ENCODE measurements at regions not wholly inside any gene's neighbourhood (a gene's known extent, or its start where the extent isn't known, plus 50 kb on each side); places are given as distances from the start of the nearest gene placed in this dataset.
A peak's percentile ranks its signal among the peaks of the same experiment; 100 is the strongest.

GRCh38 chr5:124126504-124127217 is 614.7 kb downstream of the CSNK1G3 start:
- POLR2A ChIA-PET, result interaction anchor here (0.6 to 1.5 kb wide), 3 partner anchors 69 to 372 kb away, joined by 3 to 5 read pairs (median 3); no protein-coding TSS in a partner anchor
- CTCF ChIA-PET, result interaction anchor here (0.9 kb wide), 1 partner anchor 9 kb away, joined by 3 read pairs; no protein-coding TSS in a partner anchor
- peaks cover 0 to 44% of the 10 kb centered on the region in 2 experiments; a peak in 2 of 4 replicates for H3K4me1 ChIP-seq (ENCODE audit: control insufficient read depth in 1 of 2, insufficient read depth in 2 of 2, low read depth in 1 of 2, low read length in 1 of 2)
- H3K9me2 ChIP-seq, result no peaks in the 10 kb centered on the region
- DNase-seq, result no peak
- no peaks in the 10 kb centered on the region for H3K27me3 ChIP-seq (ENCODE audit: insufficient read depth)
- H3K36me3 ChIP-seq (replicated peaks in 1 of 2; ENCODE audit: control insufficient read depth in 1 of 2, insufficient read depth in 2 of 2, low read length in 1 of 2), result no peaks in the 10 kb centered on the region
- no peak overlapping the region for H3K4me3 ChIP-seq (ENCODE audit: low read depth in 2 of 2, low read length in 1 of 2)
- WGBS (ENCODE audit: low lambda C conversion rate), result 78% methylated on average over 5 of the region's 5 CpGs
- H2AFZ ChIP-seq (ENCODE audit: low read depth), result no peak overlapping the region
- no peak for TF ChIP-seq FOXJ3 (CRISPR knock-in tag; IDR thresholded peaks at IDR 0.05)
- no peak for TF ChIP-seq MEF2A (IDR thresholded peaks at IDR 0.05; ENCODE audit: borderline replicate concordance, low read depth)
- no peak for TF ChIP-seq MAX (IDR thresholded peaks at IDR 0.05; ENCODE audit: low read depth)
- TF ChIP-seq PBX3 (IDR thresholded peaks at IDR 0.05), result no peak
- TF ChIP-seq EZH2phosphoT487 (IDR thresholded peaks at IDR 0.05; ENCODE audit: borderline replicate concordance, low read depth), result no peak
- no peak for TF ChIP-seq RXRA (IDR thresholded peaks at IDR 0.05; ENCODE audit: borderline replicate concordance, low read depth)
- TF ChIP-seq GATA2 (CRISPR knock-in tag; IDR thresholded peaks at IDR 0.05), result no peak
- no peak for TF ChIP-seq YY1 (IDR thresholded peaks at IDR 0.05; ENCODE audit: low read depth)
- TF ChIP-seq FOXM1 (IDR thresholded peaks at IDR 0.05; ENCODE audit: low read depth), result no peak
- TF ChIP-seq EP300 (IDR thresholded peaks at IDR 0.05; ENCODE audit: borderline replicate concordance in 1 of 2, low read depth in 1 of 2, low read length in 1 of 2), result no peak
- no peak for TF ChIP-seq JUND (IDR thresholded peaks at IDR 0.05)
- TF ChIP-seq SIN3A (IDR thresholded peaks at IDR 0.05; ENCODE audit: borderline replicate concordance, low read depth, low read length), result no peak
- no peak for TF ChIP-seq RFX5 (IDR thresholded peaks at IDR 0.05; ENCODE audit: low read length)
- no peak for TF ChIP-seq TEAD4 (IDR thresholded peaks at IDR 0.05; ENCODE audit: borderline replicate concordance, insufficient read depth)
- no peak for TF ChIP-seq TAF1 (IDR thresholded peaks at IDR 0.05; ENCODE audit: borderline replicate concordance, low read depth, low read length)
- no peak for TF ChIP-seq REST (IDR thresholded peaks at IDR 0.05; ENCODE audit: low read depth, low read length)
- no peak for TF ChIP-seq RCOR1 (IDR thresholded peaks at IDR 0.05; ENCODE audit: low read length)
- no peak overlapping the region for H3K9ac ChIP-seq
- no peaks in the 10 kb centered on the region for H3K9me3 ChIP-seq
- H3K27ac ChIP-seq (ENCODE audit: low read depth in 2 of 2, low read length in 1 of 2), result peak overlapping the region in 1 of 2 experiments; percentile 92; a peak in 2 of 4 replicates
- no peaks in the 10 kb centered on the region for H3F3A ChIP-seq (replicated peaks; ENCODE audit: insufficient read depth)
- no peaks in the 10 kb centered on the region for H4K20me1 ChIP-seq (ENCODE audit: insufficient read depth)
- H3K4me2 ChIP-seq, result 0 out of 2 replicates have a peak overlapping the region, but pooled peaks have one; percentile 27
- no peaks in the 10 kb centered on the region for H3K79me2 ChIP-seq (ENCODE audit: insufficient read depth)

Data from SK-N-SH (cell line).